GM18867 (cell line): ENCODE measurements at regions not wholly inside any gene's neighbourhood (a gene's known extent, or its start where the extent isn't known, plus 50 kb on each side); places are given as distances from the start of the nearest gene placed in this dataset.
A peak's percentile ranks its signal among the peaks of the same experiment; 100 is the strongest.

Experiments used
- ATAC-seq: cut with Tn5 transposase; IDR thresholded peaks from one replicate; pipeline ENCODE4 v1.9.1; 2021; ENCODE audit warnings: mild to moderate bottlenecking, moderate library complexity; ENCODE audit not compliant: unreplicated experiment

DNA sequence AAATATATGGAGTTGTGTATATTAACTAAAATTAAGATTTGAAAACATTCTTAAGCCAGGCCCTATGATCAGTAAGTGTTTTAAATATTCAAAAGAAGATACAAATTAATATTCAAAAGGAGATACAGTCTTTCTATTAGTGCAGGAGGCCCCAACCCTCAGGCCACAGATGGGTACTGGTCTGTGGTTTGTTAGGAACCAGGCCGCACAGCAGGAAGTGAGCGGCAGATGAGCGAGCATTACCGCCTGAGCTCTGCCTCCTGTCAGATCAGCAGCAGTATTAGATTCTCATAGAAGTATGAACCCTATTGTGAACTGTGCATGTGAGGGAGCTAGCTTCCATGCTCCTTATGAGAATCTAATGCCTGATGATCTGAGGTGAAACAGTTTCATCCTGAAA, 232.9 kb downstream of the FOXO1 start:
- peak; percentile 71 for ATAC-seq

DNA sequence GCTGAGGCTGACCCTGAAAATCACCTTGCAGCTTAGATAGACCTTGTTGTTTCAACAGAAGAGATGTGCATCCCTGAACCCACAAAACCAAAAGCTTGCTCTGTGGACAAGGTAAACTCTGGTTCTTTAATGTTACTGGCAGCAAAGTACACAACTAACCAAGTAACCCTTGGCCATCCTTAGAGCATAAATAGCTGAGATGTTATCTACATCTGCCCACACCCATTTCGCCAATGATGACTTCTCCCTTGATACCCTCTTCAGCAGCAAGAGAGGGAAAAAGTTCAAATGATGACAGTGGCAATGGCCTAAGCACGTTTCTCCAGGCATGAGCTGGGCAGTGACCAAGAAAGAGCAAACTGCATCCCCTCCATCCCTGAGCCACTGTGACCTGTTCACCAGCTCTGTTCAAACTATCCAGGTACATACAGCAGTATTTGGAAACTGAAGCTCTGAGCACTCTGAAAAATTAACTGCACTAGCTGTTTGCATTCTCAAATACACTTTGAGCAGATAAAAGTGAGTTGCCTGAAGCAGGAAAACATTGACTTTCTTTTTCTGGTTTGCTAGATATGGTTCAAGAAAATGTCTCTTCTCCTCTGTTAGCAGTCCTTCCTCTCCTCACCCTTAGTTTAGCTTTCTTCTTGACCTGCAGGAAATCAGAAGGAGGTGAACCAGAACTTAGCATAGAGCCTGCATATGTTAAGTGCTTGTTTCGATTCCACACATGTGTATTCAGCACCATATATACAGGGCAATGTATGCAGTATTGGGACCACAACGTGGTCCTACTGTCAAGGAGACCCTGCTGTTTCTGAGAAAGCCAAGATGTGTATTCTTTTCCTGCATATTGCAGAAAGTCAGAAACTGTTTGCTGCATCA, 231.7 kb downstream of the FOXO1 start:
- ATAC-seq, result no peak

DNA sequence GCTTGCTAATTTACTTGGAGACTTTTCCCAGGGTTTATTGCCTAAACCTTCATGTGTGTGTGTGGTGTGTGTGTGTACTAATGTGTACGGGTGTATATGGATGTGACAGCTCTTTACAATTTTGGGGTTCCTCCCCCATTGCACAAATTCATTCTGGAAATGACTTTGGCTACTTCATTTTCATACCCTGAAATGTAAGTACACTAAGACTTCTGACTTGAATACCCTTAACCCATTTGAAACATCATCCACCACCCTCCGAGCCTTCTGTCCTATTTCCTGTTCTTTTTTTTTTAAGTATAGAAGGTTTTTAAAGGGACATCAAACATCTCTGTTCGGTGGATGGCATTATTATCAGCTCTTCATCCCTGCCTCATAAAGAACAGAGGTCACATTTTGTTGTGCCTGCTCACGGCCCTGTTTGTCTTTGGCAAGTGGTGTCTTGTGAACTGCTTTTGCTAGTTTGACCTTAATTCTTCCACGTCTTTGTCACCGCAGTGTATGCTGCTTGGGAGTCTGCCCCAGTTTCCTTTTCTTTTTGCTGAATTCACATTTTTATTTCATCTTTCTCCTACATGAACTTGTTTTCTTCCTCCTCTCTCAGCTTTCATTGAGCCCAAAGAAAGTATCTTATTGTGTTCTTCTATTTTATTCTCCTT, 228.3 kb downstream of the FOXO1 start:
- no peak for ATAC-seq

DNA sequence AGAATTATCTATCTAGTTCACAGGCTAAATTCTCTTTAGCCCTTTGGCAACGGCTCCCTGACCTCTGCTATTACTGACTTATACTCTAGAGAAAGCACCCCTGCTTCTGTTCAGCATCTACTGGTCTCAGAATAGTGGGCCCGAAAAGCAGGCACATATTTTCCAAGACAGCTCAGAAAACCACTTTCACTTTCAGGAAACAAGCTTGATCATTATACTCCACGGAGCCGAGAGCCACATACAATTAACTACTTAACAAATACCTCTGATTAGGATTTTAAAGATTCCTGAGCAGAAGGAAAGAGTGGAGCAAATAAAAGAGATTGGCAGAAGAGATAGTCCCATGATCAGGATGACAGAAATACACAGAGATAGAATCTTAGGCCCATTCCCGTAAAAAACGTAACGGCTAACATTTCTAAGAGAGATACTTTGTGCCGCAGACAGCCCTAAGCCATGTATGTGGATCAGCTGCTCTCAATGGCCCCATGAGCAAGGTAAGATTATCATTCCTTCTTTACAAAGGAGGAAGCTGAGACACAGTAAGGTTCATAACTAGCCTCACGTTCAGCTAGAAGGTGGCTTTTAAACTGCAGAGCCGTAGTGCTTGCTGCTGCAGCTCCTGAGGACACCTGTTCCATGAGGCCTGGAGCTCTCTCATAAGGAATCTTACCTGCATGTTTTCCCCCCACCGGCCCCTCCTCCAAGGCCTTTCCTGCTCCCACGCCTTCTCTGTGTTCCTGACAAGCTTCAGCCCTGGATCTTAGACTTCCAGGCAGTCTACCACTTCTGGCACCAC, 227.2 kb downstream of the FOXO1 start:
- no peak for ATAC-seq

DNA sequence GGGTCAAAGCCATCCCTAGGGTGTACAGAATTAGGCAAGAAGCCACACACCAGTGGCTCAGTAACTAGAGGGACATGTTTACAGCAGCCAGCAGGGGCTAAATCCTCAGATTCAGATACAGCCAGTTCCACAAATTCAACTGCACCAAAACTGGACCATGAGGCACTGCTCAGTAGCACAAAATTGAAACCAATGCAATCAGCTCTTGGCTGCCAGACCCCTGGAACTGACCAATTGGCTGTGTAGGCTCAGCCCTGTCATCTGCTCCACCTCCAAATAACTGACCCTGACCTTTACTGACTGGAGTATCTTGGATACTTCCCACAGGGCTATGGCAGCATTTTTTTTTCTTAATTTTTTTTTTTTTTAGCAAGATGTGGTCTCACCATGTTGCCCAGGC, 226.5 kb downstream of the FOXO1 start:
- no peak for ATAC-seq

DNA sequence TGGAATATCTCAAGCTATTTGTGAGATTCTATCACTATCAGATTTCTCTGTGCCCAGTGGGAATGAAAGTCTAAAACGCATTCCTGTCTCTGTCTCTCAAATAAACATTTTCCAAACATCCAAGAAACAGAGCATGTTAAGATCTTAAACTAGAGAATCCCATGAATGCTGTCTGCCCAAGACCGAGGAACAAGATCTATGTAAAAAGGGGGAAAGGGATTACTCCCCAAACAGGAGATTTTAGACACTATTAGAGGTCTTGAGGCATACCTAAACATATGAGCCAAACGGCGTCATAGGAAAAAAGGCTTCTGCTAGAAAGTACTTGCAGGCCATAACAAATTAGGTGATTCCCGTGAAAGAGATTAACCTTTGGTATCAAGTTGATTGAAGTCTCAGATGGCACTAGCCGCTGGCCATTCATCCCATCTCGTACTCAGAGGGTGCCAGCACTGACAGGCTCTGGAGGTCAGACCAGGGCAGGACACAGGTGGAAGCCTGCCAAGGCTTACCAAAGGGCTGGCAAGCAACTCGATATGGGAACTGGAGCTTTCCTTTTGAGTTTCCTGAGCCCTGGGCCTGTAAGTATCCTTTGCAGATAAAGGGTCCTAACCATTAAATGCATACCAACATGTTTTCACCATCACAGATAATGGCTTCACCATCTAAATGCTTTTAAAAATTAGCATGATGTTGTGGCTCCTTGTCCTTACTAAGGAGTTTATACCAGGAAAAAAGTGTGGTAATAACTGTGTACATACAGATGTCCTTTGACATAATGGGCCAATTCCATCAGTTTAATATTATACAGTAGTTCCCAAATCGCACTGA, 225.2 kb downstream of the FOXO1 start:
- no peak for ATAC-seq

DNA sequence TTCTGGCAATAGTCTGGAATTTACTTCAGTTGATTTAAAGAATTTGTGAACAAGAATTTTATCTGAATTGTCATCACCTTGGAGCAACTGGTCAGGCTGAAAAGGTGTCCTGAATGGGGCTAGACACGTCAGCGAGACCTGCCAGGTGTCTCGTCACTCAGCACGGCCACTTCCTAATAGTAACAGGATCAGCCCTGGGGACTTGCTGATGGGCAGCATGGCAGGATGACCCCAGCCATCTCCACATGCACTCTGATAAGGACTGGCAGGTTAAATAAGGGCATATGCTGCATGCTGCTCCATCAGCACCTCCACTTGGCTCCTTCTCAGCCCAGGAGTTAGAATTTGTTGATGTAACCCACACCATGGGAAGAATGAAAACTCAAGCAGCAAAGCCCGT, 224.2 kb downstream of the FOXO1 start:
- no peak for ATAC-seq

DNA sequence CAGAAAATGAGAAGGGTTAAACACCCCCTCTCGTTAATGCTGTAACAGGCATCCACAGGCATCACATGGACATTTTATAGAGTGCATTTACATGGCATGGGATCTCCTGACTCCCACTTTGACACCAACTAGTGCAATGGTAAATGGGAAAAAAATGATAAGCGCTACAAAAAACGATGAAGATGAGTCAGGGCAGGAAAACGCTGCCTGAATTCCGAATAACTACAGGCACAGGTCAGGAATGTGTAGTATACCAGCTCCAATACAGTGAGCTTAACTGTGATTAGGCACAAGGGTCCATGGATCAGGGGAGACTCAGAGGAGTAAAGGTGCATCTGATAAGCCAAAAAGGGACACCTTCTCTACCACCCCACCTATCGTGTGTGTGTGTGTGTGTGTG, 223.6 kb downstream of the FOXO1 start:
- no peak for ATAC-seq

DNA sequence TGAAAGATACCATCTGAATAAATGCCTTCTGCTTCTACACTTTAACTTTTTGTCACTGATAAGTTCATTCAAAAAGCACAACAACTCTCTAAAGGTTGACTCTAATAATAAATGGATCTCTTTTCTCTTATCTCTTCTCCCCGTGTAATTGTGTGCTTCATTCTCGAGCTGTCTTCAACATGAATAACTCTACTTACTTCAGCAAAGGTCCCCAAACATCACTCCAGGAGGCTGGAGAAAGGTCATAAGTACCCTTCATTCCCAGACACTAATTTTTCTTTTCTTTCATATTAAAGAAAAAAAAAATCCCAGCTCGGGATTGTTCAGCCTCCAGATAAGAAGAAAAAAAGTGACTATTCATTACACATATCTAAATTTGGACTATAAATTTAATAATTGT, 222.2 kb downstream of the FOXO1 start:
- no peak for ATAC-seq

DNA sequence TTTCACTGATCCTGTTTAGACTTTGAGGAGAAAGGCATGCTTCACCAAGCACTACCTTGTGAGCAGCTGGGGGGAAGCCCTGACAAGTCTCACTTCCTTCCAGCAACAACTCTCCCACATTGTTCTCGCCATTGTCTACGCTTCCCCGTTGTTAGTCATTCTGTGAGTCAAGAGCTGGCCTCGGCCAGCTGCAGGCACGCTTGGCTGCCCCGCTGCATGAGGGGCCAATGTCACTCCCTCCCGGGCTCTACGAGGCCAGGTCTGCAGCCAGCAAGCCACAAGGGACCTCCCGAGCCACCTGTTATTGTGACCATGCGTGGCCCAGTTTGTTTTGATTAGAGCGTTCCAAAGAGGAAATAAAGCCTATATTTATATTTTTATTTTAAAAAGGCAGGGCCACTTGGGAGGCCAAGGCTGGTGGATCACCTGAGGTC, 220.9 kb downstream of the FOXO1 start:
- ATAC-seq, result peak; percentile 98

DNA sequence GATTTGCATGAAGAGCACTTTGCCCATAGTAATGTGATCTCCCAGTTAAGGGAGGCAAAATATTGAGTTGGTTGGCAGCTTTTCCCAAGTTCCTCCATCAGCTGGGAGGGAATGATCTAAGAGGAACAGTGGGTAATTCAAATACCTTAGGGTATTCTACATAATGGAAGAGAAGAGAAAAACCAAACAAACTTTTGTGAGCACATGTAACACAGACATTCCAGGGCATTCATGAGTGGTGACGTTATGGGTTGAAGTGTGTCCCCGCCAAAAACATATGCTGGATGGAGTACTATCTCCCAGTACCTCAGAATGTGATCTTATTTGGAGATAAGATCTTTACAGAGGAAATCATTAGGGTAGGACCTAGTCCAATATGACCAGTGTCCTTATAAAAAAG, 220.1 kb downstream of the FOXO1 start:
- ATAC-seq, result no peak

DNA sequence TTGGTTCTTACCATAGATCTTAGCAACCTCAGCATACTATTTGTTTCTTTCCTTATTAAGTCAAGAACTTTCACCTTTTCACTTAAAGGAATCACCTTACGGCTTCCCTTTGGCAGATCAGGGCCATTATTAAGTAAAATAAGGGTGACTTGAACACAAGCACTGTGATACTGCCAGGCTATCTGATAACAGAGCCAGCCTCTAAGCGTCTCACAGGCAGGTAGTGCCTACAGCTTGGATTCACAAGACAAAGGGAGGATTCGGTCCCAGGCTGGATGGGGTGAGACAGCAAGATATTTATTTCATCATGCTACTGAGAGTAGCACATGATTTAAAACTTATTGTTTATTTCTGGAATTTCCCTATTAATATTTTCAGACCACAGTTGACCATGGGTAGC, 218.6 kb downstream of the FOXO1 start:
- no peak for ATAC-seq

DNA sequence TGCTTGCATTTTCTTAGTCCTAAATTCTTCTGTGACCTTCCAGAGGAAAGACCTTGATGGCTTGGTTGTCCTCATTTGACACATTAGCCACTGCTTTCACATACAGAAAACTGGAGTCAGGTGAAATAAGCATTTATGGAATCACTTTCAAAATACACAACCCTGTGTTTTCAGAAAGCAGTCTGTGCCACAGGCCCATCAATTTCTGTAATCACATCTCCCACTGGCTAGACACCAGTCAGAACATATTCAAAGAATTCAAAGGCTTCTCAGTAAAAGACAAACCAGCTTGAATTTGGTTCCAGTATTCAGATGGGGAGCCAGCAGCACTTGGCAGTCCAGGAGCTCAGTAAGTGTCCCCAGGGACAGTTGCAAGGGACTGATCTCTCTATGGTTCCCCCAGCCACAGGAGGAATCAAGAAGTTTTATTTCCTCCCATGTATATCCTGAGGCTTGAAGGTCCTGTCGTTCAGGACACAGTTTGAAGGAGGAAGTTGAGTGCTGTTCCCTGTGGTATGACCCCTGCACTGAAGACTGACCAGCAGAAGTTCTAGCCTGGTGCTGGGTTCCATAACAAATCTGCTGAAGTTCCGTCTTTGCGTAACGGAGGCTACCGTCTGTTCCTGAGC, 214.3 kb downstream of the FOXO1 start:
- no peak for ATAC-seq

DNA sequence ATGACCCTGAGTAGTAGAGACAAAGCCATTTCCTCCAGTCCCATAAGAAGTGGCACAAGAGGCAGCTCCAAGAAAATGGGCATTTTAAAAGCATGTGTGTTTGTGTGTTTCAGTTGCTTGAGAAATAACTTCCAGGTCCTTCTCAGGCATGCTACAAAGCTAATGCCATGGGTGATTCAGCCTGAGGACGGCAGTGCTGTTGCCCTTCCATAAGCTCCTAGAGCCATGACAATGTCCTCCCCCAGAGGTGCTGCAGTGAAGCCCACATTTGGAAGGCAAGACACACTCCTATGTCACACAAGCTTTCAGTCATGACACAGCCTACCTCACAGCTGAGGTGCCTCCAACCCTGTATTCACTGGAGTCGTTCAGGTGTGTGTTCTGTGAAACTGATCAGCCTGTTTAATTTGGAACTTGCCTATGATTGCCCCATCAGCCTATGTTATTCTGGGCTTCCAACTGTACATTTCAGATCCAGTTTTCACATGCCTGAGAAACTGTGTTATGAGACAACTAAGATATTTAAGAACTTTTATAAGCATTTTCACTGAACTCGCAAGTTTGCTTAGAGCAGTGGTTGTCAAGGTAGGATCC, 213.6 kb downstream of the FOXO1 start:
- no peak for ATAC-seq

DNA sequence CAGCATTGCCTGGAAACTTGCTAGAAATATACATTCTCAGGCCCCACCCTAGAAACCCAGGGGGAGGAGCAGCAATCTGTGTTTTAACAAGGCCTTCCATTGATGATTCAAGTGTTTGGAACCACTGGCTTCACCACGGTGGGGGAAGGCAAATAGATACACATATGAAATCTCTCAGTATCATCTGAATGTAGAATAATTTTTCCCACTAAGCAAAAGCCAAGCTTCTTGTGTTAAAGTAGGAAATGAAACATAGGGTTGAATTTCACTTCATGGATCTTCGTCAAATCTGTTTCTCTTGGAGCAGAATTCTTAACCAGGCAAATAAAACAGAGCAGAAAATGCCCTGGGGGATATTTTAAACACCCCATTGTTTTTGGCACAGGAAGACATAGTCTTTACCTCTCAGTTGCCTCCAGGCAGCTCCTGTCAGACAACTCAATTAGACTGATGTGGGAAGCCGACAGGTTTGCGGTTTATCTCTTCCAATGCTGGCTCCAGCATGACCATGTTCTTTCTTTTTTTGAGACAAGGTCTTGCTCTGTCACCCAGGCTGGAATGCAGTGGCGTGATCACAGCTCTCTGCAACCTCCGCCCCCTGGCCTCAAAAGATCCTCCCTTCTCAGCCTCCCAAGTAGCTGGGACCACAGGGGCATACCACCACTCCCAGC, 213.0 kb downstream of the FOXO1 start:
- ATAC-seq, result no peak

DNA sequence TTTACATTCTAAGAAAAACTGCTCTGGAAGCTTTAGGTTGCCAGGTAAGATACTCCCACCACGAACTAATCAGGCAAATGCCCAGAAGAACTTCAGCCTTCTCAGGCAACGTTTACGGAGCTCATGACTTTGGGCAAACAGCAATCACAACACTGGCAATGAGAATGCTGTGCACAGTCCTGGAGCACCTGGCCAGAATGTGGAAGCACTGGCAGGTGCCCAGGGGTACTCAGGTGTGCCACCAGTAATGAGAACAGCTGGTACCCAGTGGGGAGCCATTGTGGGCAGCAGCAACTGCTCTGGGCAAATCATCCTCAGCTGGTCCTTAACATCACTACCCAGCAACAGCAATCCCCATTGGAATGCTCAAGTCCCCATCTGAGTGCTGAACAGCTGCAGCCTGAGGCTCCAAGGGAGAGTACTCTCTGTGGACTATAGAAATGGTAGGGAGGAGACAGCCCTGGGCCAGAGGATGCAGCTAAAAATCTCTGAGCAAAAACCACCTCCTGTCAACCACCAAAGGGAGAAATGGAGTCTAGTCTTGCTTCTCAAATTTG, 210.0 kb downstream of the FOXO1 start:
- ATAC-seq, result no peak

DNA sequence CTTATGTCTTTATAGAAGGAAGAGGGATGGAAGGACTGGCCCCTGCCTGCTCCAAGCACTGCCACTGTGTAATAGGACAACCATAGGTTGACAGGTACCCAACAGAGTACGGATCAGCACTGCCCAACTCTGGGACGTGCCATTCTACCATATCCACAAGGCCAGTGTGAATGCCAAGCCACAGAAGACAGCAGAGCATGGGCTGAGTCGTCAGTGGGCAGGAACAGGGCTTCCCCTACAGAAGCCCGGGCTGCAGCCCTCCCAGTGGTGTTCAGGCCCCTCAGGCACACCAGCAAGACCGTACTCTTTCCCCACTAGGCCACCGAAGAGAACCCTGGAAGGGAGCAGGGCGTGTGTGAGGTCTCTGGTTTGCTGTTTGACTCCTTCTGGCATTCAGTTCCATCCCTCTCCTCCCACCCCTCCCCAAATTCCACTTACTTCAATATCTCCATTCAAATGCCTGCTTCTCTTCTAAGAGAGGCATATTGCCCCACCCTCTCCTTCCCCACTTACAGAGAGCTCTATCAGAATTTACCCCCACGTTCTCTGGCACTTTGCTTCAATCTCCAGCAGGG, 209.4 kb downstream of the FOXO1 start:
- ATAC-seq, result no peak

DNA sequence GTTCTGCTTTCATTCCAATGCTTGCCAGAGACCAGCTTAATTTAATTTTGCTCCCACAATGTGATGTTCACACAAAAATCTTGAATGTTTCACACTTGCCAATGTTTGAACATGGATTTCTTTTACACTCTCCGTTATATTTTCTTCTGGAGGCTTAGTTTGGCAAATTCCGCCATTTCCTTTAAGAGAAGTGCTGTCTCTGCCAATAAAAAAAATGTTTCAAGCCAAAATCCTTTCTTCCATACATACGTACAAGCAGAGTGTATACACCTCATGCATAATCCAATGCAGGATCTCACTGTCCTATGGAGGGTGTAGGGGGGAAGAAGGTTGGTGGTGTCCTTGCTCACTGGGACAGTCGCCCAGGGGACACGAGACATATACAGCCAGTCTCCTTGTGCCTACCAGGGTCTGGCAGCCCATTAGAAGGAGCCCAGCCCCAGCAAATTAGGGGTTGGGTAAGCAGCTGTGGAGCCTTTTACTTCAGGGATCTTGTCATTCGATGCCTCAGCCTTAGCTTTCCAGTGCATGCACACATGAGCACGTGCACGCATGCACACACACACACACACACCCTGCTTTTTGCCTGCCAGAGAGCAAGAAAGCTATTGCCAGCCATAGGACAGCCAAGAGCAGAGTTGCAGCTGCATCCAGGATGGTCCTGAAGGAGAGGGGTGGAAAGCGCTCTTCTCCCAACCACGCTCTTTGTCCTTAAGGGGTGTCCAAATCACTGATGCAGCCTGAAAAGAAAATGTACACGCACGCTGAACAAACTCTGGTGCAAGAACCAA, 208.3 kb downstream of the FOXO1 start:
- no peak for ATAC-seq
